ENCODE measurements at regions not wholly inside any gene's neighbourhood (a gene's known extent, or its start where the extent isn't known, plus 50 kb on each side); places are given as distances from the start of the nearest gene placed in this dataset.

DNA sequence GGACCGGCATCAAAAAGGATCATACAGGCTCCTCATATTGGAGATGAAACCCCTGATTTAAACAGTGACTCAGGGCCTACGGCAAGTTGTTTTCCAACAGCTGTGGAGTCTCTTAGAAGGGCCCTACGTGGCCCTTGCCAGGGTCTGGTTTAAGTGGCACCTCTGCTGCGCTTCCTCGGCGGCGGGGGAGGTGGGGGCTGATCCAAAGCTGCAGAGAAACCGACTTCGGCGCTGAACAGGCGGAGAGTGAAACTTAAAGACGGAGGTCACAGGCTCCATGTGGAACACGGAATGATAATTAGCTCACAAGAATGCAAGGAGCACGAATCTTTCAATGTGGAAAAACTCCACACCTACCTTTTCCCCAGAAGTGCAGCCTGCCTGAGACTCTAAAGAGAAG is 477.9 kb downstream of the TCERG1L start:
- Histone ChIP-seq H3K36me3 (no peaks in the 10 kb centered on the region), H3K9me3 (peaks cover 0 to 7% (median 0%) of the 10 kb centered on the region in 4 donors), H3K4me1 (no peaks in the 10 kb centered on the region), H3K27ac (no peak overlapping the region), H3K27me3 (no peaks in the 10 kb centered on the region), H3K4me3 (no peak overlapping the region)
- no peak for DNase-seq (ENCODE audit: low spot score in 2 of 2)
- WGBS, 2 donors, result 87 to 89% methylated on average over 14 of the region's 14 CpGs
- TF ChIP-seq EP300 (IDR thresholded peaks at IDR 0.05) (no peak), POLR2A (IDR thresholded peaks at IDR 0.05) (no peak)
- TF ChIP-seq, protein P1, sequence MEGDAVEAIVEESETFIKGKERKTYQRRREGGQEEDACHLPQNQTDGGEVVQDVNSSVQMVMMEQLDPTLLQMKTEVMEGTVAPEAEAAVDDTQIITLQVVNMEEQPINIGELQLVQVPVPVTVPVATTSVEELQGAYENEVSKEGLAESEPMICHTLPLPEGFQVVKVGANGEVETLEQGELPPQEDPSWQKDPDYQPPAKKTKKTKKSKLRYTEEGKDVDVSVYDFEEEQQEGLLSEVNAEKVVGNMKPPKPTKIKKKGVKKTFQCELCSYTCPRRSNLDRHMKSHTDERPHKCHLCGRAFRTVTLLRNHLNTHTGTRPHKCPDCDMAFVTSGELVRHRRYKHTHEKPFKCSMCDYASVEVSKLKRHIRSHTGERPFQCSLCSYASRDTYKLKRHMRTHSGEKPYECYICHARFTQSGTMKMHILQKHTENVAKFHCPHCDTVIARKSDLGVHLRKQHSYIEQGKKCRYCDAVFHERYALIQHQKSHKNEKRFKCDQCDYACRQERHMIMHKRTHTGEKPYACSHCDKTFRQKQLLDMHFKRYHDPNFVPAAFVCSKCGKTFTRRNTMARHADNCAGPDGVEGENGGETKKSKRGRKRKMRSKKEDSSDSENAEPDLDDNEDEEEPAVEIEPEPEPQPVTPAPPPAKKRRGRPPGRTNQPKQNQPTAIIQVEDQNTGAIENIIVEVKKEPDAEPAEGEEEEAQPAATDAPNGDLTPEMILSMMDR (IDR thresholded peaks at IDR 0.05), result no peak

DNA sequence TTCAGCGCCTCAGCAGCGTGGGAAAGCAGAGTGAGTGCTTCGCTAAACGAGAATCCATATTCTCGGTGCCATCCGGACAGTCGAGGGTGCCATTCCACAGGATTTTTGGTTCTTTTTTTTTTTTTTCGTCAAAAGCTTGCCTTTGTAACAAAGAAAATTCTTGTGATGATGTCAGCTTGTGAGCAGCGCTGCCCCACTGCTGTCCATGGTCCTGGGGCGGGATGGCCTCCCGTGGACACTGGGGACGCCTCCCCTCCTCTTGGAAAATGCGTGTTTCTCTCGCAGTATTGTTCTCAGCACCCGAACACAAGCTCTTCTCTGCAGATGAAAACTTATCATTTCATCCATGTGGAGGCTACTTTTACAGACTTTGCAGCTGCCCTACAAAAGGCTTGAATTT is 477.4 kb downstream of the TCERG1L start:
- Histone ChIP-seq H3K27me3 (no peaks in the 10 kb centered on the region), H3K27ac (no peak overlapping the region), H3K36me3 (no peaks in the 10 kb centered on the region), H3K9me3 (peaks cover 0 to 7% (median 0%) of the 10 kb centered on the region in 4 donors), H3K4me3 (no peak overlapping the region), H3K4me1 (no peaks in the 10 kb centered on the region)
- DNase-seq (ENCODE audit: low spot score in 2 of 2), result no peak
- TF ChIP-seq POLR2A (IDR thresholded peaks at IDR 0.05), result no peak
- TF ChIP-seq, protein P1 (IDR thresholded peaks at IDR 0.05), result no peak
- TF ChIP-seq EP300 (IDR thresholded peaks at IDR 0.05), result no peak
- 60 to 65% methylated on average over 15 of the region's 15 CpGs for WGBS, 2 donors

DNA sequence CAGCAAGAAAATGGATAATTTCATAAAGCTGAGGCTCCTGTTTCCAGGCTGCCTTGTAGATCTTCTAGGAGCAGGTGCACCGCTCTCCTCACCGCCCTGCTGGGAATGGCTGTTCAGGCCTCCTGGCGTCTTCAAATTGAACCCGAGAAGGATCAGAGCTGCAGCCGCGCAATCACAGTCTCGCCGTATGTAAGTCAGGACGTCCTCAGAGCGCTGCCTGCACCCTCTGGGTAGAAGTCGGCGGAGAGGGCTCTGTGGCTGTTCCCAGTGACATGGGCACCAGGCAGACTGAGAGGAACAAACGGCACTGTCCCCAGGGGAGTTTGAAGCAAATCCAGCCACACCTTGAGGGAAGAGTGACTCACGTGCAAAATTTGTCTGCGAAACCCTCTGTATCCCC is 476.9 kb downstream of the TCERG1L start:
- no peak for DNase-seq (ENCODE audit: low spot score in 2 of 2)
- no peaks in the 10 kb centered on the region for H3K36me3 ChIP-seq
- peaks cover 0 to 7% (median 0%) of the 10 kb centered on the region in 4 donors for H3K9me3 ChIP-seq
- no peak overlapping the region for H3K27ac ChIP-seq
- TF ChIP-seq EP300 (IDR thresholded peaks at IDR 0.05) (no peak), POLR2A (IDR thresholded peaks at IDR 0.05) (no peak)
- TF ChIP-seq, protein P1 (IDR thresholded peaks at IDR 0.05), result no peak
- no peaks in the 10 kb centered on the region for H3K4me1 ChIP-seq
- no peaks in the 10 kb centered on the region for H3K27me3 ChIP-seq
- 86 to 90% methylated on average over 15 of the region's 15 CpGs for WGBS, 2 donors
- H3K4me3 ChIP-seq, result no peak overlapping the region

DNA sequence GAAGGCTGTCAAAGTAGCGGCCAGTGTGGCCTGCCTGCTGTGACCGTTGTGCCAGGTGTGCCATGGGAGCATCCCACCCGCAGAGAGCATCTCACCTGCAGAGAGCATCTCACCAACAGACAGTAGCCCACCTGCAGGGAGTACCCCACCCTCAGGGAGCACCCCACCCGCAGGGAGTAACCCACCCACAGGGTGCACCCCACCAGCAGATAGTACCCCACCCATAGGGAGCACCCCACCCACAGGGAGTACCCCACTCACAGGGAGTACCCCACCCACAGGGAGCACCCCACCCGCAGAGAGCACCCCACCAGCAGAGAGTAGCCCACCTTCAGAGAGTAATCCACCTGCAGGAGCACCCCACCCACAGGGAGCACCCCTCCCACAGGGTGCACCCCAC is 476.5 kb downstream of the TCERG1L start:
- TF ChIP-seq, protein P1 (IDR thresholded peaks at IDR 0.05), result no peak
- TF ChIP-seq EP300 (IDR thresholded peaks at IDR 0.05), result no peak
- TF ChIP-seq POLR2A (IDR thresholded peaks at IDR 0.05), result no peak
- no peak overlapping the region for H3K27ac ChIP-seq
- no peak for DNase-seq (ENCODE audit: low spot score in 2 of 2)
- H3K27me3 ChIP-seq, result no peaks in the 10 kb centered on the region
- WGBS, 2 donors, result 83 to 88% methylated on average over 5 of the region's 5 CpGs
- H3K4me3 ChIP-seq, result no peak overlapping the region
- H3K4me1 ChIP-seq, result no peaks in the 10 kb centered on the region
- peaks cover 0 to 7% (median 0%) of the 10 kb centered on the region in 4 donors for H3K9me3 ChIP-seq
- H3K36me3 ChIP-seq, result no peaks in the 10 kb centered on the region

DNA sequence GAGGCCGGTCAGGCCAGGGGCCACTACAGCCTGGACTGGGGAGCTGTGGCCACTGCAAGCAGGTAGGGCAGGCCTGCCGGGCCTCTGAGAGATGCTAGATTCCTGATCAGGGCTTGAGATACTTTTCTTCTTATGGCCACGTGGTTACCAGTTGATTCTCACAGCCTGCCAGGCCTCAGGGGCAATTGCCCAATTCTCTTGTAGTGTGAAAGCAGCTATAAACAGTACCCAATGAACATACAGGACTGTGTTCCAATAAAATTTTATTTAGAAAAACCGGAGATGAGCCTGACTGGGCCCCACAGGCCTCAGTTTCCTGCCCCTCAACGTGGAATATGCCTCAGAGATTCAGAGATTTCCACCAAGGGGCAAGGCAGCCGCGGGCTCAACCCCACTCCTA is 475.2 kb downstream of the TCERG1L start:
- no peak for TF ChIP-seq POLR2A (IDR thresholded peaks at IDR 0.05)
- TF ChIP-seq EP300 (IDR thresholded peaks at IDR 0.05), result no peak
- TF ChIP-seq, protein P1 (IDR thresholded peaks at IDR 0.05), result no peak
- H3K4me1 ChIP-seq, result no peaks in the 10 kb centered on the region
- H3K27ac ChIP-seq, result no peak overlapping the region
- no peak for DNase-seq (ENCODE audit: low spot score in 2 of 2)
- peaks cover 0 to 7% (median 0%) of the 10 kb centered on the region in 4 donors for H3K9me3 ChIP-seq
- H3K36me3 ChIP-seq, result no peaks in the 10 kb centered on the region
- WGBS, 2 donors, result 76 to 77% methylated on average over 7 of the region's 7 CpGs
- H3K27me3 ChIP-seq, result no peaks in the 10 kb centered on the region
- H3K4me3 ChIP-seq, result no peak overlapping the region
